GM12878 (cell line): ENCODE measurements at regions not wholly inside any gene's neighbourhood (a gene's known extent, or its start where the extent isn't known, plus 50 kb on each side); places are given as distances from the start of the nearest gene placed in this dataset.

Experiments used
- ATAC-seq: fragments of 200-7000 bp; cut with Tn5 transposase; 3 replicates; pipeline ENCODE4 v1.9.1; 2020; ENCODE audit warnings: mild to moderate bottlenecking, moderate library complexity
- BruUV-seq: library from RNA; stranded (reverse); fragments of 400-500 nt; replicated peaks from 2 replicates; lab custom pipeline; 2021; lab: Mats Ljungman, UMichigan
- CTCF ChIA-PET: fragments of 300-600 bp; sonication (Branson Sonifier 250); formaldehyde crosslinking; extraction: SDS; loops from one replicate; lab custom pipeline; 2021; ENCODE audit warnings: inconsistent platforms; lab: Yijun Ruan, JAX
- POLR2A ChIA-PET: fragments of 350-600 bp; formaldehyde crosslinking; extraction: SDS; loops from one replicate; lab custom pipeline; 2021; ENCODE audit warnings: inconsistent platforms; lab: Charles Lee
- RAD21 ChIA-PET: fragments of 300-600 bp; sonication (Branson Sonifier 250); formaldehyde crosslinking; loops from one replicate; lab custom pipeline; 2023; ENCODE audit warnings: antibody characterized with exemption; ENCODE audit not compliant: unreplicated experiment; lab: Charles Lee
- SMC1A ChIA-PET: fragments of 300-600 bp; sonication (Branson Sonifier 250); formaldehyde crosslinking; loops from one replicate; lab custom pipeline; 2023; ENCODE audit not compliant: unreplicated experiment, uncharacterized antibody; lab: Charles Lee
- DNase-seq: peaks from one replicate; pipeline ENCODE4 v3.0.0-alpha.2; 2011; ENCODE audit warnings: low read depth, low spot score
- FAIRE-seq: peaks from 3 replicates; lab custom pipeline; 2011; peaks lifted over from hg19 to GRCh38; lab: Jason Lieb, UNC
- H2AFZ ChIP-seq: 2 replicates; pipeline ENCODE4 v1.6.0; 2011; ENCODE audit warnings: low read depth, low read length, control low read depth; ENCODE audit not compliant: control insufficient read depth
- H3K27ac ChIP-seq: 2 replicates; pipeline ENCODE4 v1.5.1; 2011; ENCODE audit warnings: control low read depth; ENCODE audit not compliant: control insufficient read depth, insufficient read depth
- H3K27me3 ChIP-seq, 2 experiments: replicated peaks in 1 of 2; 2 replicates each; pipeline versions ENCODE4 v1.6.0 to v1.6.1; 2011; ENCODE audit warnings: low read length in 1 of 2; ENCODE audit not compliant: control insufficient read depth in 2 of 2, insufficient read depth in 2 of 2
- H3K36me3 ChIP-seq, 2 experiments: 2 replicates each; pipeline ENCODE4 v1.5.1; 2011; ENCODE audit warnings: low read length in 1 of 2; ENCODE audit not compliant: control insufficient read depth in 2 of 2, insufficient read depth in 2 of 2
- H3K4me1 ChIP-seq: 2 replicates; pipeline ENCODE4 v1.6.1; 2011; ENCODE audit warnings: mild to moderate bottlenecking, low read length, moderate library complexity, mixed read lengths; ENCODE audit not compliant: control insufficient read depth, insufficient read depth
- H3K4me2 ChIP-seq: 2 replicates; pipeline ENCODE4 v1.6.0; 2011; ENCODE audit warnings: control low read depth; ENCODE audit not compliant: control insufficient read depth, insufficient read depth
- H3K4me3 ChIP-seq: fragments of 200-600 bp; sonication (generic); 2 replicates; pipeline ENCODE4 v1.5.1; 2016
- H3K79me2 ChIP-seq: 2 replicates; pipeline ENCODE4 v1.6.0; 2011; ENCODE audit warnings: low read length; ENCODE audit not compliant: control insufficient read depth, insufficient read depth
- H3K9ac ChIP-seq: 2 replicates; pipeline ENCODE4 v1.8.0; 2011; ENCODE audit warnings: low read length, control low read depth, mixed read lengths; ENCODE audit not compliant: control insufficient read depth, insufficient read depth
- H3K9me3 ChIP-seq: replicated peaks from 3 replicates; pipeline ENCODE4 v1.5.1; 2011; ENCODE audit warnings: mild to moderate bottlenecking, low read length; ENCODE audit not compliant: control insufficient read depth, insufficient read depth
- H4K20me1 ChIP-seq: 2 replicates; pipeline ENCODE4 v1.6.0; 2011; ENCODE audit not compliant: control insufficient read depth, insufficient read depth
- CHD1 ChIP-seq: IDR thresholded peaks from 2 replicates; pipeline ENCODE4 v1.6.1; 2012; ENCODE audit warnings: low read depth, low read length, improper control_type of control experiment
- FOXM1 ChIP-seq: IDR thresholded peaks from 2 replicates; pipeline ENCODE4 v1.6.1; 2012; ENCODE audit warnings: low read depth, mild to moderate bottlenecking, inconsistent platforms, low read length, moderate library complexity
- GABPA ChIP-seq: IDR thresholded peaks from 2 replicates; pipeline ENCODE4 v1.6.1; 2014; ENCODE audit warnings: antibody characterized with exemption, low read depth, mild to moderate bottlenecking, inconsistent platforms
- NBN ChIP-seq: fragments of 450-650 bp; IDR thresholded peaks from 2 replicates; pipeline ENCODE4 v1.6.1; 2016
- NFIC ChIP-seq: IDR thresholded peaks from 2 replicates; pipeline ENCODE4 v1.6.1; 2012; ENCODE audit warnings: low read depth, mild to moderate bottlenecking, inconsistent platforms, low read length, moderate library complexity
- RB1 ChIP-seq: fragments of 450-650 bp; formaldehyde crosslinking; IDR thresholded peaks from 2 replicates; pipeline ENCODE4 v1.6.1; 2017; ENCODE audit warnings: mild to moderate bottlenecking, borderline replicate concordance
- RBBP5 ChIP-seq: fragments of 200-600 bp; sonication (generic); conservative IDR thresholded peaks from 2 replicates; pipeline ENCODE4 v1.6.1; 2016
- SMAD1 ChIP-seq: fragments of 450-650 bp; IDR thresholded peaks from 2 replicates; pipeline ENCODE4 v1.6.1; 2018; ENCODE audit warnings: mild to moderate bottlenecking, low read depth; ENCODE audit not compliant: partially characterized antibody
- SMC3 ChIP-seq: IDR thresholded peaks from 2 replicates; pipeline ENCODE4 v1.6.1; 2011; ENCODE audit warnings: low read length, improper control_type of control experiment, borderline replicate concordance
- SRF ChIP-seq, 2 experiments: IDR thresholded peaks; 2 replicates each; pipeline ENCODE4 v1.6.1; 2011; ENCODE audit warnings: low read depth in 2 of 2, low read length in 2 of 2, mild to moderate bottlenecking in 1 of 2, moderate library complexity in 1 of 2
- STAT1 ChIP-seq: fragments of 450-650 bp; conservative IDR thresholded peaks from 2 replicates; pipeline ENCODE4 v1.6.1; 2014; ENCODE audit warnings: antibody characterized with exemption, mild to moderate bottlenecking
- STAT3 ChIP-seq: IDR thresholded peaks from 2 replicates; pipeline ENCODE4 v1.6.1; 2011; ENCODE audit warnings: low read depth, low read length, improper control_type of control experiment
- TCF3 ChIP-seq: IDR thresholded peaks from 2 replicates; pipeline ENCODE4 v1.6.1; 2012; ENCODE audit warnings: low read depth, mild to moderate bottlenecking, low read length, borderline replicate concordance; ENCODE audit not compliant: insufficient read depth
- TCF7 ChIP-seq: IDR thresholded peaks from 2 replicates; pipeline ENCODE4 v1.6.1; 2014; ENCODE audit warnings: antibody characterized with exemption, borderline replicate concordance
- ZBTB11 ChIP-seq: fragments of 450-650 bp; formaldehyde crosslinking; IDR thresholded peaks from 2 replicates; pipeline ENCODE4 v1.5.0; 2022; ENCODE audit warnings: mild to moderate bottlenecking, missing genetic modification characterization
- ZZZ3 ChIP-seq: IDR thresholded peaks from 2 replicates; pipeline ENCODE4 v1.6.1; 2011; ENCODE audit warnings: low read depth; ENCODE audit not compliant: control insufficient read depth, insufficient read length
- WGBS: methylation state at CpG from one replicate; pipeline ENCODE4 v1.1.6; 2016; ENCODE audit warnings: low lambda C conversion rate; ENCODE audit not compliant: insufficient replicate concordance, insufficient coverage; ENCODE audit errors: missing lambda C conversion rate; 5-methylcytosine and 5-hydroxymethylcytosine counted together
- in situ Hi-C: fragments of 300-500 bp; cut with MboI; formaldehyde crosslinking; loops from 9 replicates; pipeline ENCODE4 v1.14.3; 2018; ENCODE audit warnings: mixed read lengths
- intact Hi-C: fragments of 100-400 bp; cut with micrococcal nuclease; formaldehyde crosslinking; loops from one replicate; pipeline ENCODE4 v1.14.2; 2022; ENCODE audit not compliant: unreplicated experiment

GRCh38 chr13:76012091-76012721 is 376.1 kb downstream of the LMO7 start:
- 16% methylated on average over 2 of the region's 2 CpGs for WGBS
- DNase-seq (no peak), FAIRE-seq (no peak), ATAC-seq (no peak)
- BruUV-seq, result no TSS peak
- Histone ChIP-seq H3K9ac (no peak overlapping the region), H2AFZ (no peak overlapping the region), H3K27ac (no peak overlapping the region), H3K79me2 (no peaks in the 10 kb centered on the region), H3K27me3 (no peaks in the 10 kb centered on the region), H3K4me3 (no peak overlapping the region), H3K4me2 (no peak overlapping the region), H4K20me1 (no peaks in the 10 kb centered on the region), H3K9me3 (no peaks in the 10 kb centered on the region), H3K36me3 (no peaks in the 10 kb centered on the region), H3K4me1 (no peaks in the 10 kb centered on the region)
- SMC1A ChIA-PET, result interaction anchor here (0.7 to 1.5 kb wide), 2 partner anchors 136 to 316 kb away, joined by 5 to 7 read pairs; no protein-coding TSS in a partner anchor
- RAD21 ChIA-PET, result interaction anchor here (0.7 kb wide), 1 partner anchor 18 kb away, joined by 3 read pairs; no protein-coding TSS in a partner anchor
- TF ChIP-seq SRF (IDR thresholded peaks at IDR 0.05; ENCODE audit: low read depth in 2 of 2, low read length in 2 of 2) (no peak), FOXM1 (no peak), STAT3 (no peak), NFIC (no peak), ZBTB11 (no peak), SMC3 (no peak), ZZZ3 (no peak), RBBP5 (no peak), TCF7 (no peak), RB1 (no peak), GABPA (no peak), CHD1 (no peak), NBN (no peak), TCF3 (no peak), STAT1 (no peak), SMAD1 (no peak)
- in situ Hi-C loops (no loop called here), intact Hi-C loops (no loop called here)
- CTCF ChIA-PET, result interaction anchor here (0.7 to 1.7 kb wide), 2 partner anchors 317 to 809 kb away, joined by 3 to 6 read pairs; no protein-coding TSS in a partner anchor
- POLR2A ChIA-PET, result no interaction called here
